ENCODE measurements at regions not wholly inside any gene's neighbourhood (a gene's known extent, or its start where the extent isn't known, plus 50 kb on each side); places are given as distances from the start of the nearest gene placed in this dataset.

GRCh38 chr3:30353711-30354467 is 252.5 kb upstream of the TGFBR2 start:
- TF ChIP-seq, protein P1, sequence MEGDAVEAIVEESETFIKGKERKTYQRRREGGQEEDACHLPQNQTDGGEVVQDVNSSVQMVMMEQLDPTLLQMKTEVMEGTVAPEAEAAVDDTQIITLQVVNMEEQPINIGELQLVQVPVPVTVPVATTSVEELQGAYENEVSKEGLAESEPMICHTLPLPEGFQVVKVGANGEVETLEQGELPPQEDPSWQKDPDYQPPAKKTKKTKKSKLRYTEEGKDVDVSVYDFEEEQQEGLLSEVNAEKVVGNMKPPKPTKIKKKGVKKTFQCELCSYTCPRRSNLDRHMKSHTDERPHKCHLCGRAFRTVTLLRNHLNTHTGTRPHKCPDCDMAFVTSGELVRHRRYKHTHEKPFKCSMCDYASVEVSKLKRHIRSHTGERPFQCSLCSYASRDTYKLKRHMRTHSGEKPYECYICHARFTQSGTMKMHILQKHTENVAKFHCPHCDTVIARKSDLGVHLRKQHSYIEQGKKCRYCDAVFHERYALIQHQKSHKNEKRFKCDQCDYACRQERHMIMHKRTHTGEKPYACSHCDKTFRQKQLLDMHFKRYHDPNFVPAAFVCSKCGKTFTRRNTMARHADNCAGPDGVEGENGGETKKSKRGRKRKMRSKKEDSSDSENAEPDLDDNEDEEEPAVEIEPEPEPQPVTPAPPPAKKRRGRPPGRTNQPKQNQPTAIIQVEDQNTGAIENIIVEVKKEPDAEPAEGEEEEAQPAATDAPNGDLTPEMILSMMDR (IDR thresholded peaks at IDR 0.05; ENCODE audit: poor library complexity): no peak
- TF ChIP-seq EZH2 (IDR thresholded peaks at IDR 0.05; ENCODE audit: borderline replicate concordance) (no peak), EZH2phosphoT487 (IDR thresholded peaks at IDR 0.05; ENCODE audit: low read depth, severe bottlenecking, unreplicated experiment) (no peak)

Measured in hepatocyte (in vitro differentiated cells).